Upper lobe of left lung (tissue), 6 donors: ENCODE measurements at regions not wholly inside any gene's neighbourhood (a gene's known extent, or its start where the extent isn't known, plus 50 kb on each side); places are given as distances from the start of the nearest gene placed in this dataset.

Experiments used
- ATAC-seq, 2 donors: fragments of 200-7000 bp; cut with Tn5 transposase; one replicate each; pipeline ENCODE4 v1.9.1; 2022; ENCODE audit warnings: mild to moderate bottlenecking in 2 of 2, moderate library complexity in 2 of 2; ENCODE audit not compliant: low FRiP score in 2 of 2
- DNase-seq, 2 donors: peaks; one replicate each; pipeline ENCODE4 v3.0.0-alpha.2; 2019 to 2020
- H3K27ac ChIP-seq, 4 donors: fragments of 200-600 bp; sonication (generic); one replicate each; pipeline ENCODE4 v1.5.1; 2016 to 2019
- H3K27me3 ChIP-seq, 4 donors: fragments of 200-600 bp; sonication (generic); one replicate each; pipeline ENCODE4 v1.5.1; 2017 to 2019
- H3K36me3 ChIP-seq, 4 donors: fragments of 200-600 bp; sonication (generic); one replicate each; pipeline ENCODE4 v1.5.1; 2016 to 2019
- H3K4me1 ChIP-seq, 4 donors: fragments of 200-600 bp; sonication (generic); one replicate each; pipeline ENCODE4 v1.5.1; 2018 to 2019
- H3K4me3 ChIP-seq, 4 donors: fragments of 200-600 bp; sonication (generic); one replicate each; pipeline ENCODE4 v1.5.1; 2017 to 2019; ENCODE audit warnings: mild to moderate bottlenecking in 2 of 4, moderate library complexity in 1 of 4
- H3K9me3 ChIP-seq, 4 donors: fragments of 200-600 bp; sonication (generic); one replicate each; pipeline ENCODE4 v1.5.1; 2018 to 2019
- CTCF ChIP-seq, 6 experiments: fragments of 450-650 bp in 4 of 6; fragments of 200-600 bp in 2 of 6; sonication (generic) in 2 of 6; IDR thresholded peaks; one replicate each; pipeline ENCODE4 v1.5.1; 2016 to 2019; ENCODE audit warnings: antibody characterized with exemption in 6 of 6
- EP300 ChIP-seq, 4 donors: sonication (generic); formaldehyde crosslinking; IDR thresholded peaks; one replicate each; pipeline ENCODE4 v1.5.1; 2017; ENCODE audit warnings: antibody characterized with exemption in 4 of 4, control low read depth in 2 of 4
- POLR2A ChIP-seq, 4 donors: fragments of 450-650 bp; IDR thresholded peaks; one replicate each; pipeline ENCODE4 v1.5.1; 2016 to 2017; ENCODE audit warnings: antibody characterized with exemption in 4 of 4, mild to moderate bottlenecking in 2 of 4
- POLR2AphosphoS5 ChIP-seq, 2 donors: sonication (generic); formaldehyde crosslinking; IDR thresholded peaks; one replicate each; pipeline ENCODE4 v1.5.1; 2017; ENCODE audit warnings: antibody characterized with exemption in 2 of 2
- WGBS, 2 donors: methylation state at CpG; one replicate each; pipeline ENCODE4 v1.1.5; 2017 to 2018; 5-methylcytosine and 5-hydroxymethylcytosine counted together
- donor health status: DM: no; HTN: no; CAD: no; lungs with moderate emphysema.
- donor health status: DM: no; HTN: yes; CAD: no; lungs with severe emphysema.

GRCh38 chr3:15851735-15852134, 54.0 kb upstream of the ANKRD28 start:
- ATAC-seq = no peak
- TF ChIP-seq POLR2A (IDR thresholded peaks at IDR 0.05) (no peak), POLR2AphosphoS5 (IDR thresholded peaks at IDR 0.05) (no peak), EP300 (IDR thresholded peaks at IDR 0.05) (no peak), CTCF (IDR thresholded peaks at IDR 0.05) (no peak)
- Histone ChIP-seq H3K9me3 (no peaks in the 10 kb centered on the region), H3K36me3 (no peaks in the 10 kb centered on the region), H3K27ac (no peak overlapping the region), H3K27me3 (no peaks in the 10 kb centered on the region), H3K4me3 (no peak overlapping the region), H3K4me1 (no peaks in the 10 kb centered on the region)
- 97 to 99% methylated on average over 3 of the region's 3 CpGs for WGBS, 2 donors
- DNase-seq = no peak

GRCh38 chr3:15858547-15859506, 61.0 kb upstream of the ANKRD28 start:
- Histone ChIP-seq H3K9me3 (no peaks in the 10 kb centered on the region), H3K27me3 (no peaks in the 10 kb centered on the region), H3K4me1 (peaks cover 3 to 23% (median 10%) of the 10 kb centered on the region in 4 donors), H3K36me3 (no peaks in the 10 kb centered on the region), H3K4me3 (peak overlapping the region; percentile 76 to 96 (median 84)), H3K27ac (peak overlapping the region; percentile 79 to 87 (median 82))
- peak; percentile 80 to 92 for DNase-seq
- peak; percentile 14 to 73 (median 37) for TF ChIP-seq CTCF (IDR thresholded peaks at IDR 0.05)
- no peak for TF ChIP-seq EP300 (IDR thresholded peaks at IDR 0.05)
- TF ChIP-seq POLR2A (IDR thresholded peaks at IDR 0.05) = peak in 1 of 4 donors; percentile 20
- TF ChIP-seq POLR2AphosphoS5 (IDR thresholded peaks at IDR 0.05) = no peak
- ATAC-seq = peak; percentile 45 to 86
- WGBS, 2 donors = 6 to 10% methylated on average over 22 to 47 of the region's 70 CpGs

- WGBS, 2 donors = 0 to 1% methylated on average over 37 of the region's 73 CpGs
- DNase-seq = peak; percentile 89 to 97
- Histone ChIP-seq H3K27ac (peak overlapping the region; percentile 79 to 87 (median 82)), H3K27me3 (no peaks in the 10 kb centered on the region), H3K4me1 (peaks cover 3 to 23% (median 10%) of the 10 kb centered on the region in 4 donors), H3K4me3 (peak overlapping the region; percentile 76 to 96 (median 84)), H3K36me3 (no peaks in the 10 kb centered on the region), H3K9me3 (no peaks in the 10 kb centered on the region)
- ATAC-seq = peak; percentile 93 to 97
- TF ChIP-seq EP300 (IDR thresholded peaks at IDR 0.05) (no peak), POLR2A (IDR thresholded peaks at IDR 0.05) (peak in 1 of 4 donors; percentile 57), POLR2AphosphoS5 (IDR thresholded peaks at IDR 0.05) (peak in 1 of 2 donors; percentile 48), CTCF (IDR thresholded peaks at IDR 0.05) (peak in 1 of 6 experiments; percentile 25)
Measured at GRCh38 chr3:15859507-15860013, 61.8 kb upstream of the ANKRD28 start.

- Histone ChIP-seq H3K36me3 (no peaks in the 10 kb centered on the region), H3K27ac (peak overlapping the region; percentile 15 to 87 (median 80)), H3K4me3 (peak overlapping the region; percentile 76 to 96 (median 84)), H3K27me3 (no peaks in the 10 kb centered on the region), H3K9me3 (no peaks in the 10 kb centered on the region), H3K4me1 (peaks cover 3 to 23% (median 10%) of the 10 kb centered on the region in 4 donors)
- 2 to 6% methylated on average over 25 to 49 of the region's 55 CpGs for WGBS, 2 donors
- ATAC-seq (peak; percentile 80 to 83), DNase-seq (peak; percentile 25 to 59)
- TF ChIP-seq POLR2AphosphoS5 (IDR thresholded peaks at IDR 0.05) (no peak), EP300 (IDR thresholded peaks at IDR 0.05) (no peak)
Measured at GRCh38 chr3:15860014-15860934, 62.5 kb upstream of the ANKRD28 start.
